GM18511 (cell line): ENCODE measurements at regions not wholly inside any gene's neighbourhood (a gene's known extent, or its start where the extent isn't known, plus 50 kb on each side); places are given as distances from the start of the nearest gene placed in this dataset.
A peak's percentile ranks its signal among the peaks of the same experiment; 100 is the strongest.
"Not testable (repeated sequence)": the region's sequence is repeated elsewhere in the genome, so short reads cannot be mapped to it uniquely, and the experiment has no call there.

Source experiments
- ATAC-seq: cut with Tn5 transposase; IDR thresholded peaks from one replicate; pipeline ENCODE4 v1.9.1; 2021; ENCODE audit warnings: mild to moderate bottlenecking, moderate library complexity; ENCODE audit not compliant: unreplicated experiment

DNA sequence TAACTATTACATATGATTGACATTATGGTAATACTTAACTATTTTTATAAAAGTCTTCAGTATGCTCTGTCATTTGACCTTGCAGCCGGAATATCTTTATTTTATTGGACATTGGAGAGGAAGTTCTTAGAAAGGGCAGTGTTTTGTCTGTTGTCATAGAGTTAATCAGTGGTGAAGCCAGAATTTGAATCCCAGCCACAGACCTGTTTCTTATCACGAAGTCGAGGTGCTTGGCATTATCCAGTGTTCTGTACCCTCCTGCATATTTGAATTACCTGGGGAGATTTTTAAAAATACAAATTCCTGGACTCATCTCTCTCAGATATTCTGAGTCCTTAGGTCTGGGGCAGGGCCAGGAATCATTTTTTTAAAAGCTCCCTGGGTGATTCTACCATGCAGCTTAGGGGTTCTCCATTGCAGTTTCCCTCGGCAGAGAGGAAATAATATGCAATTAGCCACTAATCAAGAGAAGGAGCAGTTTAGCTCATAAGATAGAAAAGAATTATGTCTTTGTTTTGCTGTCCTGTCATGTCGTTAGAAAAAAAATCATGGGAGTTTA is 195.6 kb upstream of the CFAP20DC start:
- no peak for ATAC-seq

GRCh38 chr3:59244343-59244742 is 194.5 kb upstream of the CFAP20DC start:
- ATAC-seq, result no peak

- ATAC-seq, result no peak
Observed at GRCh38 chr3:59243476-59243875, 193.7 kb upstream of the CFAP20DC start.

DNA sequence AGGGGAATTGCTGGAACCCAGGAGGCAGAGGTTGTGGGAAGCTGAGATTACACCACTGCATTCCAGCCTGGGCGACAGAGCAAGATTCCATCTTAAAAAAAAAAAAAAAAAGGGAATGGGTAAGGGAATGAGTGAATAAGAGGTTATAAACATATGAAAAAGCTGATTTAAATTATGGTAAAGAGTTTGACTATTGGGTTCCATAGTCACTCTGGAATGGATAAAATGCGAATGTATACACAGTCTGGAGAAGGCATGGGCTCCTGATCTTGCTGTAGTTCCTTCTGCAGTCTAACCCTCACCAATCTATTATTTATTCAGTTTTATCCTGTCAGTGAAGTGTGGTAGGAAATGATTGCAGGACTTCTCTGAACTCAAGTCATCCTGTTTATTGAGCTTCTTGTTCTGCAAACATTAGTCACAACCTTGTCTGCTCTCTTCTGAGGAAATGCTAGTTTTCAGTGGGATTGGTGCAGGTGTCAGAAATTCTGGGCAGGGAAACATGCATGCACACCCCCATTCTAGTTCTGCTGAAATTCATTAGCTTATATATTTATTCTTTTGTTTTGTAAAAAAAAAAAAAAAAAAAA is 190.9 kb upstream of the CFAP20DC start:
- ATAC-seq, result no peak

DNA sequence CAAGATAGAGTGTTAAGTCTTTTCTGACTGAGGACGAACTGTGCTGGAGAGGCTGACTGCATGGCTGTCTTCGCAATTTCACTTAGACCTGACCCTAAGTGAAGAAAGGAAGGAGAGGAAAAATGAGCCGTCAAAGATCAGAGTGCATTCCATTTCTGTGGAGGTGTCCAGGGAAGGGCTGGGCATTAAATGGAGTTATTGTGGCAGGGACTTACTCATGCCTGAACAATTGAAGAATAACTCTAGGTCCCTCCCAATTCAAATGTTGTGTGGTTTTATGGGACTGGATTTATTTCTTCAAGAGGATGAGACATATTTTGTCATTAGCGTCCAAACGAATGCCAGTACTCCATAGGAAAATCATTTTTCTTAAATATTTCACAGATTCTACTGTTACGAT is 187.3 kb upstream of the CFAP20DC start:
- no peak for ATAC-seq

GRCh38 chr3:59235634-59236012 is 185.8 kb upstream of the CFAP20DC start:
- peak; percentile 97 for ATAC-seq

- ATAC-seq, result peak; percentile 22
Observed at GRCh38 chr3:59234884-59235633, 185.2 kb upstream of the CFAP20DC start.

DNA sequence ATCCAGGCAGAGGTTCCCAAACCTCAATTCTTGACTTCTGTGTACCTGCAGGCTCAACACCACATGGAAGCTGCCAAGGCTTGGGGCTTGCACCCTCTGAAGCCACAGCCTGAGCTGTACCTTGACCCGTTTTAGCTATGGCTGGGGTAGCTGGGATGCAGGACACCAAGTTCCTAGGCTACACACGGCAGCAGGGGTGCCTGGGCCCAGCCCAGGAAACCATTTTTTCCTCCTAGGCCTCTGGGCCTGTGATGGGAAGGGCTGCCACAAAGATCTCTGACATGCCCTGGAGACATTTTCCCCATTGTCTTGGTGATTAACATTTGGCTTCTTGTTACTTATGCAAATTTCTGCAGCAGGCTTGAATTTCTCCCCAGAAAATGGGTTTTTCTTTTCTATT is 180.6 kb upstream of the CFAP20DC start:
- not testable (repeated sequence) for ATAC-seq

GRCh38 chr3:59213860-59214259 is 164.0 kb upstream of the CFAP20DC start:
- ATAC-seq, result no peak

DNA sequence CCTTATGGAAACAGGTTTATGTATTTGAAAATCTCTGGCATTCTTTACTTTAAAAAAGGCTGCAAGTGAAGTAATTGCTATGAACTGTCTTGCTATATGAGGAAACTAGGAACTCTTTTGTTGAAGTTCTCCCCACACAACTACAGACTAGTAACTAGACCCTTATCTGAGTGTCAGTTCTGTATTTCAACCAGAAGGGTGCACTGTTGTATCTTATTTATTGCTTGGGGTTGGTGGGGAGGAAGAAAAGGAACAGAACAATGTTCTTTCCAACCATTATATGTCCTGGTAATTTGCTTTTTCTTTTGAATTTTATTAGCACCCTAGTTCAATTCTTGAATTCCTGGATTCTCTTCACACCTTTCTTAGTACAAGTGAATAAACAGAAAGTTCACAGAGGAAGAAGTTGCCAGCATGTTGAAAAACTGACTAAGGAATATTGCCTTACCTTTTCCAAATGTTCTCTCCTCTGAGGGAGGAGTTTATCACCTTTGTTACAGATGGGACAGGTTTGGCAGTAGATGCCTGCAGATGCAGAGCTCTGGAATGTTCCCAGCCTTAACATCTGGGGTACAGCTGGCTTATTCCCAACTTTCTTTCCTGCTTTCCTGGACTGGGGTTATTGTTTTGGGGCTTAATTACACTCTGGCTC is 162.4 kb upstream of the CFAP20DC start:
- peak; percentile 91 for ATAC-seq

- no peak for ATAC-seq
Observed at GRCh38 chr3:59210260-59210659, 160.4 kb upstream of the CFAP20DC start.

GRCh38 chr3:59192473-59192872 is 142.6 kb upstream of the CFAP20DC start:
- no peak for ATAC-seq

DNA sequence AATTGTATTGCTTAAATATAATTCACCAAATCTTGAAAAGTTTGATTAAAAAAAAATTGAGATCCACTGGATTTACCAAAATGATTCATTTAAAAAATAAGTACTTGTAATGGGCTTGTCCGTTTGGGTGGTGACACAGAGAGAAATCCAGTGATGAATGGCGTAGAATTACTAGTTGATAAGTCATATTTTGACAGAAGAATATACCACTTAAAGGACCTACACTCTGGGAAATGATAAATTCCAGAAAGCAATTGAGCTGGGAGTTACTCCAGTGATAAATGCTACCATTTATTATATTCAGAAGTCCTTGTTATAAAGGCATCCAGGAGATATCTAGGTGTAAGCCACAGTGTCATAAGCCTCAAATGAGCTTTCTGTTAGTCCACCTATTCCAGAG is 141.8 kb upstream of the CFAP20DC start:
- ATAC-seq, result no peak

- no peak for ATAC-seq
Observed at GRCh38 chr3:59189939-59190338, 140.1 kb upstream of the CFAP20DC start.

GRCh38 chr3:59189526-59189925 is 139.7 kb upstream of the CFAP20DC start:
- no peak for ATAC-seq

DNA sequence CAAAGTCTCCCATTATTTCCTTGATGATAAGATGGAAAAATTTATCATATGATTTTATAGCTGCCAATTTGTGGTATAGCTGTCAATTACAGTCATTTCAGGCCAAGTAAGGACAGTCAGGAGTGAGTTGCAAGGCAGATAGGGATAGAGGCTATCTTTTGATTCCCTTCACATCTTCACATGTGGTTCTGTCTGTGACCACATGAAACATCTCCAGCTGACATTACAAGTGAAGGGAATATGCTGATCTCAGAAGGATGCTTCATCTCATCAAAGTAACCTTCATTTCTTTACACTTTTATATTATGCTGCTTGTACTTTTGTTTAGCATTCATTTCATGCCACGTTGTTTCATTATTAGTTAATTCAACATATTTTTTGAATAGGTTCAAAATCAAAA is 136.9 kb upstream of the CFAP20DC start:
- ATAC-seq, result no peak

DNA sequence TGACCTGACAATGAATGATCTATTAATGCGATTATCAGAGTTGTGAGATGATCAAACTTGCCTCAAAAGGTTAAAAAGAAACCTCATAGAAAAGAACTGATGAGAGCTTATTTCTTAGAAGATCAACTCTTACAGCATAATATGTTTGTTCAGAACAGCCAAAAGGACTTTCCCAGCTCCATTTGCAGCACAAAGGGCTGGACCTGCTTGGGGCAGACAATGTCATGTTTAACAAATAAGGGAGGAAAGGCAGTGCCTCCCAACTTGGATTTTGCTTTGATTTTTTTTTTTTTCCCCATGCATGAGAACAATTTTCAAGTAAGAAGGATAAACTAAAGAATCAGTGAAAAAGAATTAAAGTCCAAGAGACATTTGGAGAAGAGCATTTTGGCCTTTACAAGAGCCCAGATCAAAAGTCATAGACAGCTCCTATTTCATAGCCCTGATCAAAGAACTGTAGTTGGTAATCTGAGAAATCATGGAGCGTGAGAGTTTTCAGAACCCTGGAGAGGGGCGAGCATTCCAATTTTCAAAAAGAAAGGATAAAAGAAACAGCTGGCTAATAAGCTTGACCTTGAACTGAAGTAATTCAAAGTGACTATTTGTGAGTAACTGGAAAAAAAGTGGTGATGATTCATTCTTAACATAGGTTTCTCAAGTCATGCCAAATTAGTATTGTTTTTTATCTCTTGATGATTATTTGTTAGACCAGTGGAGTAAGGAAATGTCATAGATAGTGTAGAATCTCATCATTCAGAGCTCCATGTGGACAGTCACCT is 136.0 kb upstream of the CFAP20DC start:
- ATAC-seq, result no peak

DNA sequence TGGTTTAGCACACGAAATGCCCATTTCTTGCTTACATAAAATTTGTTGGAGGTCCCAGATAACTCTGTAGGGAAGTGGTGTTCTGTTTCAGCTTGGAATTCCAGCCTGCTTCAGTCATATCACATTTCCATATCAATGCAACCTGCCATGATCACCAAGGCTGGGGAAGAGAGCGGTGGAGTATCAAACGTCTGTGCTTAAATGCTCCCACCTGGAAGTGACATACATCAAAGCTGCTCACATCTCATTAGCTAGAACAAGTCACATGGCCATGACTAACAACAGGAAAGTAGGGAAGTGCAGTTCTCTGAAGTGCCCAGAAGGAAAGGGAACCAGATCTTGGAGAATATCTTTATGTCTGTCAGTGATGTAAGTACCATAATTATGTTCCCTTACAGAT is 130.2 kb upstream of the CFAP20DC start:
- ATAC-seq, result no peak

DNA sequence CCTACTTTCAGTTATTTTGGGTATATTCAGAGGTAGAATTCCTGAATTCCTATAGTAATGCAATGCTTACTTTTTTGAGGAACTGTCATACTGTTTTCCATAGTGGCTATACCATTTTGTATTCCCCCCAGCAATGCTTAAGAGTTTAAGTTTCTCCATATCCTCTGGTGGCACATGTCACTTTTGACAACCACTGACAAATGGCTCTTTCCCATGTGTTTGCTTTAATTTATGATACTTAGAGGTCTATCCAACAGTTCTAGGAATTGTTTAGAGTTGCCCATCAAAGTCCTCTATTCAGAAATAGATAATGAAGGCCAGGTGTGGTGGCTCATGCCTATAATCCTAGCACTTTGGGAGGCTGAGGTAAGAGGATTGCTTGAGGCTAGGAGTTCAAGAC is 128.9 kb upstream of the CFAP20DC start:
- no peak for ATAC-seq

GRCh38 chr3:59171491-59171890 is 121.7 kb upstream of the CFAP20DC start:
- no peak for ATAC-seq

GRCh38 chr3:59170166-59170565 is 120.3 kb upstream of the CFAP20DC start:
- not testable (repeated sequence) for ATAC-seq
